HFFc6 (cell line): ENCODE measurements at regions not wholly inside any gene's neighbourhood (a gene's known extent, or its start where the extent isn't known, plus 50 kb on each side); places are given as distances from the start of the nearest gene placed in this dataset.
A peak's percentile ranks its signal among the peaks of the same experiment; 100 is the strongest.

ENCODE experiments used
- DNase-seq: peaks from one replicate; pipeline ENCODE4 v3.0.0-alpha.2; 2018
- H3K27ac Mint-ChIP-seq: 2 replicates; pipeline ENCODE4 v1.8.0; 2020; ENCODE audit warnings: mild to moderate bottlenecking, mixed read lengths
- H3K27me3 Mint-ChIP-seq: 2 replicates; pipeline ENCODE4 v1.8.0; 2021; ENCODE audit warnings: mild to moderate bottlenecking, moderate library complexity, mixed read lengths; ENCODE audit not compliant: insufficient read depth
- H3K36me3 Mint-ChIP-seq: 2 replicates; pipeline ENCODE4 v1.8.0; 2021; ENCODE audit warnings: low read depth, mixed read lengths
- H3K4me1 Mint-ChIP-seq: 2 replicates; pipeline ENCODE4 v1.8.0; 2020; ENCODE audit warnings: low read depth, mixed read lengths
- H3K4me3 Mint-ChIP-seq: 2 replicates; pipeline ENCODE4 v1.8.0; 2020; ENCODE audit warnings: mild to moderate bottlenecking, moderate library complexity, mixed read lengths
- H3K9me3 Mint-ChIP-seq: 2 replicates; pipeline ENCODE4 v1.8.0; 2020; ENCODE audit warnings: mild to moderate bottlenecking, mixed read lengths
- TF ChIP-seq, protein P1 (sequence below): fragments of 200-600 bp; sonication (generic); IDR thresholded peaks from 2 replicates; pipeline ENCODE4 v1.5.0; 2021; ENCODE audit warnings: antibody characterized with exemption, mild to moderate bottlenecking

- Mint-ChIP-seq H3K27me3 (no peaks in the 10 kb centered on the region), H3K4me3 (no peak overlapping the region), H3K4me1 (peaks cover 31% of the 10 kb centered on the region), H3K27ac (no peak overlapping the region), H3K36me3 (peaks cover 6% of the 10 kb centered on the region), H3K9me3 (no peaks in the 10 kb centered on the region)
- TF ChIP-seq, protein P1, sequence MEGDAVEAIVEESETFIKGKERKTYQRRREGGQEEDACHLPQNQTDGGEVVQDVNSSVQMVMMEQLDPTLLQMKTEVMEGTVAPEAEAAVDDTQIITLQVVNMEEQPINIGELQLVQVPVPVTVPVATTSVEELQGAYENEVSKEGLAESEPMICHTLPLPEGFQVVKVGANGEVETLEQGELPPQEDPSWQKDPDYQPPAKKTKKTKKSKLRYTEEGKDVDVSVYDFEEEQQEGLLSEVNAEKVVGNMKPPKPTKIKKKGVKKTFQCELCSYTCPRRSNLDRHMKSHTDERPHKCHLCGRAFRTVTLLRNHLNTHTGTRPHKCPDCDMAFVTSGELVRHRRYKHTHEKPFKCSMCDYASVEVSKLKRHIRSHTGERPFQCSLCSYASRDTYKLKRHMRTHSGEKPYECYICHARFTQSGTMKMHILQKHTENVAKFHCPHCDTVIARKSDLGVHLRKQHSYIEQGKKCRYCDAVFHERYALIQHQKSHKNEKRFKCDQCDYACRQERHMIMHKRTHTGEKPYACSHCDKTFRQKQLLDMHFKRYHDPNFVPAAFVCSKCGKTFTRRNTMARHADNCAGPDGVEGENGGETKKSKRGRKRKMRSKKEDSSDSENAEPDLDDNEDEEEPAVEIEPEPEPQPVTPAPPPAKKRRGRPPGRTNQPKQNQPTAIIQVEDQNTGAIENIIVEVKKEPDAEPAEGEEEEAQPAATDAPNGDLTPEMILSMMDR = no peak
- DNase-seq = no peak
Observed at GRCh38 chr9:116090030-116090770, 63.4 kb upstream of the PAPPA start.

GRCh38 chr9:116094846-116095245 is 58.7 kb upstream of the PAPPA start:
- Mint-ChIP-seq H3K4me1 (peaks cover 48% of the 10 kb centered on the region), H3K4me3 (no peak overlapping the region), H3K9me3 (no peaks in the 10 kb centered on the region), H3K36me3 (peaks cover 6% of the 10 kb centered on the region), H3K27ac (no peak overlapping the region), H3K27me3 (no peaks in the 10 kb centered on the region)
- TF ChIP-seq, protein P1 = no peak
- peak; percentile 39 for DNase-seq

- H3K9me3 Mint-ChIP-seq = no peaks in the 10 kb centered on the region
- peaks cover 54% of the 10 kb centered on the region for H3K4me1 Mint-ChIP-seq
- DNase-seq = no peak
- H3K4me3 Mint-ChIP-seq = no peak overlapping the region
- TF ChIP-seq, protein P1 = no peak
- no peak overlapping the region for H3K27ac Mint-ChIP-seq
- no peaks in the 10 kb centered on the region for H3K27me3 Mint-ChIP-seq
- peaks cover 6% of the 10 kb centered on the region for H3K36me3 Mint-ChIP-seq
Observed at GRCh38 chr9:116095403-116095802, 58.2 kb upstream of the PAPPA start.

- TF ChIP-seq, protein P1 = no peak
- DNase-seq = peak; percentile 55
- H3K4me1 Mint-ChIP-seq = peaks cover 60% of the 10 kb centered on the region
- H3K36me3 Mint-ChIP-seq = no peaks in the 10 kb centered on the region
- H3K27me3 Mint-ChIP-seq = no peaks in the 10 kb centered on the region
- no peaks in the 10 kb centered on the region for H3K9me3 Mint-ChIP-seq
- peak overlapping the region; percentile 27 for H3K27ac Mint-ChIP-seq
- no peak overlapping the region for H3K4me3 Mint-ChIP-seq
Observed at GRCh38 chr9:116096046-116096445, 57.5 kb upstream of the PAPPA start.

DNA sequence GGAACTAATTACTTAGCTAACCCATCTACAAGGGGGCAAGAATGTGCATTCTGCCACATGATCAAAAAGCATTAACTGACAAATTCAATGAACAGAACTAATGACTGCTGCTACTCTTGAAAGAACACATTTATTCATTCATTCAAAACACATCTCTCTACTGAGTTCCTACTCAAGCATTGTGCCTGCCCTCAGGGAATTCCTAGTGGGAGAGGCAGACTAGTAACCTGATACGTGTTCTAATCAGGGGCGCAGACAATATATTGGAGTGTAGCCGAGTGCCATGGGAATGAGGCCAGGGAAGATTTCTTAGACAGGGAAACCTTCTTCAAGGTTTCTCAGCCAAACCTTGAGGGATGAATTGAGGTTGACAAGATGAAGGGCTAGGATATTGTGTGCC is 56.7 kb upstream of the PAPPA start:
- H3K4me1 Mint-ChIP-seq = peaks cover 69% of the 10 kb centered on the region
- DNase-seq = no peak
- TF ChIP-seq, protein P1 = no peak
- H3K9me3 Mint-ChIP-seq = no peaks in the 10 kb centered on the region
- no peak overlapping the region for H3K27ac Mint-ChIP-seq
- no peaks in the 10 kb centered on the region for H3K27me3 Mint-ChIP-seq
- H3K4me3 Mint-ChIP-seq = no peak overlapping the region
- no peaks in the 10 kb centered on the region for H3K36me3 Mint-ChIP-seq
